ENCODE measurements at regions not wholly inside any gene's neighbourhood (a gene's known extent, or its start where the extent isn't known, plus 50 kb on each side); places are given as distances from the start of the nearest gene placed in this dataset.
A peak's percentile ranks its signal among the peaks of the same experiment; 100 is the strongest.
"Not testable (repeated sequence)": the region's sequence is repeated elsewhere in the genome, so short reads cannot be mapped to it uniquely, and the experiment has no call there.

GRCh38 chr5:102678267-102679058, 76.6 kb upstream of the PAM start:
- FAIRE-seq (no peak), DNase-seq (ENCODE audit: insufficient read length, low spot score) (no peak)
- TF ChIP-seq POLR2A (IDR thresholded peaks at IDR 0.05; ENCODE audit: low read depth, low read length): no peak
- no peak for TF ChIP-seq PAX5 (IDR thresholded peaks at IDR 0.05; ENCODE audit: insufficient read depth, low read length, severe bottlenecking)
- TF ChIP-seq TAF1 (IDR thresholded peaks at IDR 0.05; ENCODE audit: low read depth, low read length): no peak
- no peak for TF ChIP-seq POU2F2 (IDR thresholded peaks at IDR 0.05; ENCODE audit: low read depth, low read length)
- TF ChIP-seq POLR2AphosphoS5 (IDR thresholded peaks at IDR 0.05; ENCODE audit: low read depth, low read length): no peak
- no peak for TF ChIP-seq SPI1 (IDR thresholded peaks at IDR 0.05; ENCODE audit: low read depth, low read length)

- DNase-seq (ENCODE audit: insufficient read length, low spot score) (peak; percentile 25), FAIRE-seq (peak; percentile 93)
- TF ChIP-seq TAF1 (IDR thresholded peaks at IDR 0.05; ENCODE audit: low read depth, low read length) (no peak), PAX5 (IDR thresholded peaks at IDR 0.05; ENCODE audit: insufficient read depth, low read length, severe bottlenecking) (no peak), POLR2A (IDR thresholded peaks at IDR 0.05; ENCODE audit: low read depth, low read length) (no peak)
Measured at GRCh38 chr5:102681403-102681983, 73.6 kb upstream of the PAM start.

- FAIRE-seq (no peak), DNase-seq (ENCODE audit: insufficient read length, low spot score) (no peak)
- TF ChIP-seq POU2F2 (IDR thresholded peaks at IDR 0.05; ENCODE audit: low read depth, low read length): no peak
- TF ChIP-seq PAX5 (IDR thresholded peaks at IDR 0.05; ENCODE audit: insufficient read depth, low read length, severe bottlenecking): no peak
- TF ChIP-seq TAF1 (IDR thresholded peaks at IDR 0.05; ENCODE audit: low read depth, low read length): no peak
- no peak for TF ChIP-seq POLR2A (IDR thresholded peaks at IDR 0.05; ENCODE audit: low read depth, low read length)
- TF ChIP-seq POLR2AphosphoS5 (IDR thresholded peaks at IDR 0.05; ENCODE audit: low read depth, low read length): no peak
- TF ChIP-seq SPI1 (IDR thresholded peaks at IDR 0.05; ENCODE audit: low read depth, low read length): no peak
Measured at GRCh38 chr5:102682101-102682647, 72.9 kb upstream of the PAM start.

GRCh38 chr5:102688076-102688475, 67.0 kb upstream of the PAM start:
- DNase-seq (ENCODE audit: insufficient read length, low spot score); FAIRE-seq: not testable (repeated sequence)

GRCh38 chr5:102688581-102689342, 66.3 kb upstream of the PAM start:
- not testable (repeated sequence) for DNase-seq (ENCODE audit: insufficient read length, low spot score); FAIRE-seq

GRCh38 chr5:102690910-102691309, 64.2 kb upstream of the PAM start:
- DNase-seq (ENCODE audit: insufficient read length, low spot score) (no peak), FAIRE-seq (no peak)
- TF ChIP-seq POLR2AphosphoS5 (IDR thresholded peaks at IDR 0.05; ENCODE audit: low read depth, low read length): no peak
- TF ChIP-seq SPI1 (IDR thresholded peaks at IDR 0.05; ENCODE audit: low read depth, low read length): no peak

- TF ChIP-seq POLR2AphosphoS5 (IDR thresholded peaks at IDR 0.05; ENCODE audit: low read depth, low read length) (no peak), SPI1 (IDR thresholded peaks at IDR 0.05; ENCODE audit: low read depth, low read length) (no peak), TAF1 (IDR thresholded peaks at IDR 0.05; ENCODE audit: low read depth, low read length) (no peak), PAX5 (IDR thresholded peaks at IDR 0.05; ENCODE audit: insufficient read depth, low read length, severe bottlenecking) (no peak), POU2F2 (IDR thresholded peaks at IDR 0.05; ENCODE audit: low read depth, low read length) (no peak), POLR2A (IDR thresholded peaks at IDR 0.05; ENCODE audit: low read depth, low read length) (no peak)
- DNase-seq (ENCODE audit: insufficient read length, low spot score) (no peak), FAIRE-seq (no peak)
Measured at GRCh38 chr5:102691434-102691833, 63.7 kb upstream of the PAM start.

- FAIRE-seq (no peak), DNase-seq (ENCODE audit: insufficient read length, low spot score) (no peak)
- TF ChIP-seq PAX5 (IDR thresholded peaks at IDR 0.05; ENCODE audit: insufficient read depth, low read length, severe bottlenecking): no peak
- TF ChIP-seq POU2F2 (IDR thresholded peaks at IDR 0.05; ENCODE audit: low read depth, low read length): no peak
- TF ChIP-seq POLR2AphosphoS5 (IDR thresholded peaks at IDR 0.05; ENCODE audit: low read depth, low read length): no peak
- no peak for TF ChIP-seq POLR2A (IDR thresholded peaks at IDR 0.05; ENCODE audit: low read depth, low read length)
- TF ChIP-seq SPI1 (IDR thresholded peaks at IDR 0.05; ENCODE audit: low read depth, low read length): no peak
- no peak for TF ChIP-seq TAF1 (IDR thresholded peaks at IDR 0.05; ENCODE audit: low read depth, low read length)
Measured at GRCh38 chr5:102700120-102700831, 54.8 kb upstream of the PAM start.

- no peak for DNase-seq (ENCODE audit: insufficient read length, low spot score)
- FAIRE-seq: no peak
- TF ChIP-seq TAF1 (IDR thresholded peaks at IDR 0.05; ENCODE audit: low read depth, low read length) (no peak), PAX5 (IDR thresholded peaks at IDR 0.05; ENCODE audit: insufficient read depth, low read length, severe bottlenecking) (no peak), SPI1 (IDR thresholded peaks at IDR 0.05; ENCODE audit: low read depth, low read length) (peak; percentile 75), POLR2AphosphoS5 (IDR thresholded peaks at IDR 0.05; ENCODE audit: low read depth, low read length) (no peak), POLR2A (IDR thresholded peaks at IDR 0.05; ENCODE audit: low read depth, low read length) (no peak)
Measured at GRCh38 chr5:102700916-102701315, 54.2 kb upstream of the PAM start.
